Stimulated activated naive CD8-positive, alpha-beta T cell treated with anti-CD3 and anti-CD28 coated beads, Interleukin-15, Interleukin-2, amounts not matched to agents 100 U/mL and 50 U/mL, for 24 hours (primary cell): ENCODE measurements at regions not wholly inside any gene's neighbourhood (a gene's known extent, or its start where the extent isn't known, plus 50 kb on each side); places are given as distances from the start of the nearest gene placed in this dataset.

ENCODE experiments used
- ATAC-seq: fragments of 150-1000 bp; cut with Tn5 transposase; one replicate; pipeline ENCODE4 v1.10.0; 2021
- DNase-seq: peaks from one replicate; pipeline ENCODE4 v3.0.0; 2021

DNA sequence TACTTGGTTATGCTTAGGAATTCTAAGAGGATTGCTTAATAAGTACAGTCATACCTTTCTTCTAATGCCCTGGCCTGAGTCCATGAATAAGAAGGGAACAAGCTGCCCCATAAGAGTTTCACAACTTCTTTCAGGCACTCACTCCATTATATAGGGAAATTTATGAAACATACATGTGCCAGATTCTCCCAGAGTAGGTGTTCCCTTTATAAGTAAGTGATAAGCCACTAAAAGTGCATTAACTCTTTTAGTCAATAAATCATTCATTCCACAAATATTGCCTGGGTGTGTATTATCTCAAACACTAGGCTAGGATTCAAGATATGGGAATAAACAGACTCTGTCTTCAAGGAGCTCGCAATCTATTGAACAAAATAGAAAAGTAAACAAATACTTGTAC, 84.5 kb upstream of the RBBP8 start:
- no peak for ATAC-seq
- DNase-seq = no peak

DNA sequence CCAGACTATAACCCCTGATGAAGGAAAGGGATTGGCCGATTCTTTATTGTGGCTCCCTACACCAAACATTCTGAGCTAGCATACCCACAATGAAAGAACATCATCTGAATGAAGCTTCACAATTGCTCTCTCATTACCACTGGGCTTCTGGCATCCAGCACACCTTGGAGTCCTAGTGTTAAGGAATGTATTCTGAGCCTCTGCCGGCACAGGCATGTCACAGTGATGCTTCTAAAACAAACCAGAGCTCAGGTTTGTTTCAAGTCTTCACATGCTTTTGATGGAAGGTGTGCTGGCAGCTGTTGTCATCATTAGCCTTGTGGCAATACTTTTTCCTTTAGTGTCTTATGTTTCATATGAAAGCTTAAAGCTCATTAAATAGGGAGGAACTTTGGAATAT, 76.3 kb upstream of the RBBP8 start:
- DNase-seq = no peak
- ATAC-seq = no peak

DNA sequence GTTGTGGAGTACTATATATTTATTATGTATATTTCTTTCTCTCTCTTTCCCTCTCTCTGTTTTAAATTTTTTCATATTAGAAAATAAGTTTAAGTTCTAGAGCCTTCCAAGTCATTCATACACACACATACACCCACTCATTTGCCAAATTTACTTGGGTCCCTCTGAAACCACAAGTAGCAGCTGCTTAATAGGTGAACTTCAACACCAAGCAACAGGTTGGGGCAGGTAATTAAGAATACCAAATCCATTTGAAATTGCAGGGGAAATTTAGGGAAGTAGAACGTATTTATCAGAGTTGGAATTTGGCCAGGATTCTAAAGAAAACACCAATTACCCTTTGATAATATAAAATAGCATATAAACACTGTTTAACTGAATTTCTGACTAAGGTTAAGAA, 75.0 kb upstream of the RBBP8 start:
- DNase-seq = no peak

DNA sequence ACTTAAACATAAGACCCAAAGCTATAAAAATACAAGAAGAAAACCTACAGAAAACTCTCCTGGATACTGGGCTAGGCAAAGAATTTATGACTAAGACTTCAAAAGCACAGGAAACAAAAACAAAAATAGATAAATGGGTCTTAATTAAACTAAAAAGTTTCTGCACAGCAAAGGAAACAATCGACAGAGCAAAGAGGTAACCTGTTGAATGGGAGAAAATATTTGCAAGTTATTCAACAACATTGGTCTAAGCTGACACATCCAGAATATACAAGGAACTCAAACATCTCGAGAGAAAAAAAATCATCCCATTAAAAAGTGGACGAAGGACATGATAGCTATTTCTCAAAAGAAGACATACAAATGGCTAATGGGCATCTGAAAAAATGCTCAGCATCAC, 72.3 kb upstream of the RBBP8 start:
- DNase-seq (no peak), ATAC-seq (no peak)

More for the DNA sequence above, 75.0 kb upstream of the RBBP8 start:
- ATAC-seq = no peak

DNA sequence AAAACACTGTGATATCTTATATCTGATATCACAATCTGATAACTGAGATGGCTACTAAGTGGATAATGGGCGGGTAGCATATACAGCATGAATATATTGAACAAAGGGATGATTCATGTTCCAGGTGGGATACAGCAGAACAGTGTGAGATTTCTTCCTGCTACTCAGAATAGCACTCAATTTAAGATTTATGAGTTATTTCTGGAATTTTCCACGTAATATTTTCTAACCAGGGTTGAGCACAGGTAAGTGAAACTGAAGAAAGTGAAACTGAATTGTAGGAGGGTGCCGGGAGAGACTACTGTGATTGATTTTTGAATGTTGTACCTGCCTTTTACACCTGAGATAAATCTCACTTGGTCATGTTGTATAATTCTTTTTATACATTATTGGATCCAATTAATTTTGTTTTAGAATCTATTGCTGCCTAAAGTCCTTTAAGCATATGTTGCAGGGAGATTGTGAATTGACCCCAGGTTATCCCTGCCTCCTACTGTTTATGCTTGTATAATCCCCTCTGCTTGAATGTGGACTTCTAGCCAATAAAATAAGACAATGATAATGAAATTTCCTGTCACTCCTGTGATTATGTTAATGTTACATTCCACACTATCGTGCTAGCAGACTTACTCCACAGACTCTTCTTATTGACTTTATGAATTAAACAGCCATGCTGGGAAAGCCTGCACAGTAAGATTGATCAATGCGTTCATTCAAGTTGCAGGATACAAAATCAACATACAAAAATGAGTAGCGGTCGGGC, 67.6 kb upstream of the RBBP8 start:
- ATAC-seq (no peak), DNase-seq (no peak)

DNA sequence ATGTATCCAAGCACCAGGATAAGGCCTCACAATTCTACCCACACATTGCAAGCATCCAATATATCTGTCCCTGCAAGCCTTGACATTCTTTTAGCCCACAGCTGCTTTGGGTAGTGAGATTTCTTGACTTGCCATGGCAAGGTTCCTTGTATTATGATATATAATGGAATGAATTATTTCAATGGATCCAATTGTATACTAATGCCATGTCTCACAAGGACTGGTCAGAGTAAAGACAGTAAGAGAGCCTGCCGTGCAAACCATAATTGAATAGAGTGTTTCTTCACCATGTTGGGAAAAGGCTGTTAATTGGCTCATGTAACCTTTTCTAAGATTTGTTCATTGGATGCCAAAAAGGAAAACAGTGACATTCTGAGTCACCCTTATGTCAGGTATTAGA, 64.3 kb upstream of the RBBP8 start:
- DNase-seq (no peak), ATAC-seq (no peak)

DNA sequence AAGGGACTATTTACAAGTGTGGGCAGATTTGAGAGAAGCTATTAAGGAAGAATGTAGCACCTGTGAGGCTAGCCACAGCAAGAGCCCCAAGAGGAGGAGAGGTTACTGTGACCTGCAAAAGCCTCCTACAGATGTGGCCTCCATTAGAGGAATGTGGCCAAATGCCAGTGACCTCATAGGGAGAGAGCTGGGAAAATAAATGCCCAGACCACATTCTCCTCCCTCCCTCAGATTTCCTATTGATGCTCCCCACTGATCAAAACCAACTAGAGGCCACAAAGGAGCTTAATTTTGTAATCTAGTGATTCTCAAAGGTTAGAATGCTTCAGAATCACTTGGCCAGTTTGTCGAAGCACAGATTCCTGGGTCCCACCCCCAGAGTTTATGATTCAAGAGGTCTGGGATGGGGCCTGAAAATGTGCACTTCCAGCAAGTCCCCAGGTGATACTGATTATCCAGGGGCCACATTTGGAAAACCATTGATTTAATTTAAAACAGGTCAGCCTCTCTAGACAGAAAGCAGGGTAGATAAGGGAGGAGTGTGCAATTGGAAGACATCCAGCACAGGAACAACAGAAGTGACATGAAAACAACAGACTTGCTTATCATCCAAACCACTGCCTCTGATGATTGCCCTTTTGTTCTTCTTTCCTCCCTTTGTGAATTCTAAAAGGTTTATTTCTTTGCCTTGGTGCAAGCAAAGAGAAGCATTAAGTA, 61.2 kb upstream of the RBBP8 start:
- ATAC-seq = no peak
- DNase-seq = no peak

DNA sequence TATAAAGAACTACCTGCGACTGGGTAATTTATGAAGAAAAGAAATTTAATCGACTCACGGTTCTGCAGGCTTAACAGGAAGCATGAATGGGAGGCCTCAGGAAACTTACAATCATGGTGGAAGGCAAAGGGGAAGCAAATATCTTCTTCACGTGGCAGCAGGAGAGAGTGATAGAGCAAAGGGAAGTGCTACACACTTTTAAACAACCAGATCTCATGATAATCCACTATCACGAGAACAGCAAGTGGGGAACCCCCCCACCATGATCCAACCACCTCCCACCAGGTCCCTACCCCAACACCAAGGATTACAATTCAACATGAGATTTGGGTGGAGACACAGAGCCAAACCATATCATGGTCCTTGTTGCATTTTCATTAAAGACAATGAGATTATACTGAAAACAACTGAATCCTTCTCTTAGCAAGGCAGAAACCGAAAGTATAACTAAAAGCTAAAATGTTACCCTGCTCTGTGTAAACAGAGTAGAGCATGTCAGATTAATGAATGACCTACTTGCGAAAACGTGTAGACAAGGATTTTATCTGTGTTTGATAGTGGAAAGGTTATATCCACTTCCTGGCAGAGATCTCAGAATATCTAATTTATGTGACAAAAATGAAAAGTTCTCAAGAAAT, 60.1 kb upstream of the RBBP8 start:
- no peak for DNase-seq
- ATAC-seq = no peak

DNA sequence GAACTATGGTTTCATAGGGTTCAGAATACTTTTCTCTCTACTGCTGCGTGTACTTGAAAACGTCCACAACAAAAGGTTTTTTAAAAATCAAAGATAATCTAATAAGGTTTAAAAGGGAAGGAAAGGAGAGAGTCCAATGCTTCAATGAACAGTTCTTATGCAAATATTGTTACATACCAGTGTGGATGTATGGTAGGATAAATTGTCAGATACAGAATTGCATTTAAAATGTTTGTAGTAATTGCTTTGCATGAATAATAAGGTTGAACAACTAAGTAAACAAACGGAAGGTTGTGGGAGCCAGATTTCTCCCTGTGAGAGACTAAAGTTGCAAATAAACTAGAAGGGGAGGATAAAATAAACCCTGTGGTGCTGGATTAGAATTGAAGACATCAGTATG, 53.8 kb upstream of the RBBP8 start:
- no peak for ATAC-seq
- DNase-seq = no peak

DNA sequence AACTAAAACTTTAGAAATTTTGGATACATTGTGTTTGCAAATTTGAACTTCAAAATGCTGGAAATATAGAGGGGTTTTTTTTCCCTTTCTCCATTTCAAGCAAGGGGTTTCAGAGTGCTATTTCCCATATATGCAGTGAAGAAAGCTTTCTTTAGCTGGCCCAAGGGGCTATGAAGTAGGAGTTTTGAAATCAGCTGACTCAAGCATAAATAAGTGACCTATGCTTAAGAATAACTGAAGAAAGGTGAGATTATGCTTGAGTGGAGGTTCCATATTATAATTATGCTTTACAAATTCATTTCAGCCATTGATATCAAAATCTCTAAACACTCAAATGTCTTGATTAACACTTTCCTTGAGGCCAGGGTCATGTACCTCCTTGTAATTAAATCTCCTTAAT, 51.0 kb upstream of the RBBP8 start:
- ATAC-seq (no peak), DNase-seq (no peak)

DNA sequence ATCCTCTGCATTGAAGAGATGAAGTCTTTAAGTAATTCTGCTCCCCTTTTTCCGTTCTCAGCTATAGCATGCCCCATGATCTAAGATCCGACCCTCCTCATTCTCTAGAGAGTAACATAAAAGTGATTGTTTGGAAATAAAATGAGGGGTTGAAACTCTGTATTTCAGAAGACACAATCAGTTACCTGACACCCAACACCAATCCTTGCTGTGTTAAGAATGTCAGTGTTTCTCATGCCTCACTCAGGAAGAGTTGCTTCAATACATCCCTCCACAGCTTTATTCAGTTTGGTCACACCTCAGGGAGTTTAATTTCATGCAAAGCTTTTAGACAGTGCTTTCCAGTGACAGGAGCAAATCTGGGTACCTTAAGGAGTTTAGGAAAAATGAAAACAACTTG, 49.9 kb upstream of the RBBP8 start:
- DNase-seq (no peak), ATAC-seq (no peak)
